Testis (tissue), 2 donors: ENCODE measurements at regions not wholly inside any gene's neighbourhood (a gene's known extent, or its start where the extent isn't known, plus 50 kb on each side); places are given as distances from the start of the nearest gene placed in this dataset.

Source experiments
- DNase-seq: peaks from one replicate; pipeline ENCODE4 v3.0.0-alpha.2; 2019
- H3K27ac ChIP-seq, 2 donors: fragments of 200-600 bp; sonication (generic); one replicate each; pipeline ENCODE4 v1.5.1; 2019
- H3K27me3 ChIP-seq: fragments of 200-600 bp; sonication (generic); one replicate; pipeline ENCODE4 v1.5.1; 2019
- H3K36me3 ChIP-seq: fragments of 200-600 bp; sonication (generic); one replicate; pipeline ENCODE4 v1.5.1; 2017; ENCODE audit warnings: low read depth; ENCODE audit errors: missing control alignments
- H3K4me1 ChIP-seq: fragments of 200-600 bp; sonication (generic); one replicate; pipeline ENCODE4 v1.5.1; 2019
- H3K4me3 ChIP-seq, 2 donors: fragments of 200-600 bp; sonication (generic); one replicate each; pipeline ENCODE4 v1.5.1; 2017 to 2019
- H3K9me3 ChIP-seq: fragments of 200-600 bp; sonication (generic); one replicate; pipeline ENCODE4 v1.5.1; 2017
- POLR2A ChIP-seq: fragments of 450-650 bp; IDR thresholded peaks from one replicate; pipeline ENCODE4 v1.6.1; 2017; ENCODE audit warnings: antibody characterized with exemption, mild to moderate bottlenecking, moderate library complexity
- WGBS, 2 donors: methylation state at CpG; one replicate each; pipeline ENCODE4 v1.1.5; 2018; 5-methylcytosine and 5-hydroxymethylcytosine counted together
- intact Hi-C: fragments of 100-400 bp; cut with DNase I; formaldehyde crosslinking; loops from one replicate; pipeline ENCODE4 v1.15.1; 2023; ENCODE audit warnings: low total_unique reads
- TF ChIP-seq, protein P1 (sequence below), 3 experiments: fragments of 450-650 bp in 2 of 3; fragments of 200-600 bp in 1 of 3; sonication (generic) in 1 of 3; IDR thresholded peaks; one replicate each; pipeline ENCODE4 v1.5.1; 2016 to 2019; ENCODE audit warnings: antibody characterized with exemption in 3 of 3, mild to moderate bottlenecking in 2 of 3, moderate library complexity in 1 of 3

GRCh38 chr10:16256336-16256735 lies 180.5 kb upstream of the PTER start:
- Histone ChIP-seq H3K27me3 (no peaks in the 10 kb centered on the region), H3K4me3 (no peak overlapping the region), H3K36me3 (no peaks in the 10 kb centered on the region), H3K4me1 (no peaks in the 10 kb centered on the region), H3K9me3 (no peaks in the 10 kb centered on the region), H3K27ac (no peak overlapping the region)
- WGBS, 2 donors = 86 to 89% methylated on average over 3 of the region's 3 CpGs
- TF ChIP-seq, protein P1, sequence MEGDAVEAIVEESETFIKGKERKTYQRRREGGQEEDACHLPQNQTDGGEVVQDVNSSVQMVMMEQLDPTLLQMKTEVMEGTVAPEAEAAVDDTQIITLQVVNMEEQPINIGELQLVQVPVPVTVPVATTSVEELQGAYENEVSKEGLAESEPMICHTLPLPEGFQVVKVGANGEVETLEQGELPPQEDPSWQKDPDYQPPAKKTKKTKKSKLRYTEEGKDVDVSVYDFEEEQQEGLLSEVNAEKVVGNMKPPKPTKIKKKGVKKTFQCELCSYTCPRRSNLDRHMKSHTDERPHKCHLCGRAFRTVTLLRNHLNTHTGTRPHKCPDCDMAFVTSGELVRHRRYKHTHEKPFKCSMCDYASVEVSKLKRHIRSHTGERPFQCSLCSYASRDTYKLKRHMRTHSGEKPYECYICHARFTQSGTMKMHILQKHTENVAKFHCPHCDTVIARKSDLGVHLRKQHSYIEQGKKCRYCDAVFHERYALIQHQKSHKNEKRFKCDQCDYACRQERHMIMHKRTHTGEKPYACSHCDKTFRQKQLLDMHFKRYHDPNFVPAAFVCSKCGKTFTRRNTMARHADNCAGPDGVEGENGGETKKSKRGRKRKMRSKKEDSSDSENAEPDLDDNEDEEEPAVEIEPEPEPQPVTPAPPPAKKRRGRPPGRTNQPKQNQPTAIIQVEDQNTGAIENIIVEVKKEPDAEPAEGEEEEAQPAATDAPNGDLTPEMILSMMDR (IDR thresholded peaks at IDR 0.05) = no peak
- TF ChIP-seq POLR2A = no peak
- no peak for DNase-seq
- intact Hi-C loops = no loop called here

DNA sequence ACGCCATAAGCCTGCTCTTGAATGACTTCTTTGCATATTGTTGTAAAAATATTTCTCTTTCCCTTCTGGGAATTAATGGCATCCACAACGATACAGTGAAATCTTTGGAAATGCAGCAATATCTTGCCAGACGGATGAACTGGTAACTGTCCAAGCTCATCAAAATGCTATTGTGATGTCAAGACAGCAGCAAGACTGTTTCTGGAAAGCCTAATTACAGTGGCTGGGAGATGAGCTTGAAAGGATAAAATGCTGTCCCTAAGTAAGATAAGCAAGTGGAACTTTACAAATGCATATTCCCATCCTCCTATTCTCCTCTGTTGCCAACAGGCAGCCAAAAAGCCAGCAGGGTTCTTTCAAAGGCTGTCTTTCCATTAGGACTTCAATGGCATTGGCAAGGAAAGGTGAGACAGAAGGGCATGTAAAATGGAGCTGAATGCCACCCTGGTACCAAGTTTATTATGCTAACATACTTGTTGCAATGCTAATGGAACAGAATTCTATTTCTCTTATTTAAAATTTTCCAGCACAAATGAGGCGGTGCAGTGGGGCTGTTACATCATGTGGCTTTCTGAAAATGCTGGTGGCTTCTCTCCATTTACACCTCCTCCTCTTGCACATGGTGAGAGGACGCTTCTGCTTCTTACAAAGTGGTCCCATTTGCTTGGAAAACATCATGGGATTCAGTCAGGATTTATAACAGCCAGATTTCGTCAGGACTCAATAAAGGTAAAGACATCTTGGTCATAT lies 178.3 kb upstream of the PTER start:
- DNase-seq = no peak
- WGBS, 2 donors = 75 to 77% methylated on average over 6 of the region's 6 CpGs

GRCh38 chr10:16259726-16260125 lies 177.1 kb upstream of the PTER start:
- Histone ChIP-seq H3K4me1 (no peaks in the 10 kb centered on the region), H3K36me3 (no peaks in the 10 kb centered on the region), H3K9me3 (no peaks in the 10 kb centered on the region), H3K4me3 (no peak overlapping the region), H3K27ac (no peak overlapping the region), H3K27me3 (no peaks in the 10 kb centered on the region)
- 37 to 52% methylated on average over 1 of the region's 1 CpG for WGBS, 2 donors
- intact Hi-C loops = no loop called here
- TF ChIP-seq POLR2A = no peak
- TF ChIP-seq, protein P1 (IDR thresholded peaks at IDR 0.05) = no peak
- no peak for DNase-seq

More for the DNA sequence above, 178.3 kb upstream of the PTER start:
- no peak overlapping the region for H3K27ac ChIP-seq
- H3K4me1 ChIP-seq = no peaks in the 10 kb centered on the region
- no peaks in the 10 kb centered on the region for H3K36me3 ChIP-seq
- H3K9me3 ChIP-seq = no peaks in the 10 kb centered on the region
- intact Hi-C loops = no loop called here
- H3K27me3 ChIP-seq = no peaks in the 10 kb centered on the region
- no peak for TF ChIP-seq POLR2A
- TF ChIP-seq, protein P1 (IDR thresholded peaks at IDR 0.05) = no peak
- no peak overlapping the region for H3K4me3 ChIP-seq

DNA sequence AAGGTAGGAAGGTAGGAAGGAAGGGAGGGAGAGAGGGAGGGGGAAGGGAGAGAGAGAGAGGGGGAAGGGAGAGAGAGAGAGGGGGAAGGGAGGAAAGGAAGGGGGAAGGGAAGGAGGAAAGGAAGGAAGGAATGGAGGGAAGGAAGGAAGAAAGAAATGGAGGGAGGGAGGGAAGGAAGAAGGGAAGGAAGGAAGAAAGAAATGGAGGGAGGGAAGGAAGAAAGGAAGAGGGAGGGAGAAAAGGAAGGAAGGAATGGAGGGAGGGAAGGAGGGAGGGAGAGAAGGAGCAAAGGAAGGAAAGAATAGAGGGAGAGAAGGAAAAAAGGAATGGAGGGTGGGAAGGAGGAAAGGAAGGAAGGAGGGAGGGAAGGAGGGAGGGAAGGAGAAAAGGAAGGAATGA lies 176.4 kb upstream of the PTER start:
- Histone ChIP-seq H3K27ac (no peak overlapping the region), H3K4me1 (no peaks in the 10 kb centered on the region), H3K9me3 (no peaks in the 10 kb centered on the region), H3K4me3 (no peak overlapping the region), H3K27me3 (no peaks in the 10 kb centered on the region), H3K36me3 (no peaks in the 10 kb centered on the region)
- DNase-seq = no peak
- intact Hi-C loops = no loop called here
- TF ChIP-seq, protein P1 (IDR thresholded peaks at IDR 0.05) = no peak
- no peak for TF ChIP-seq POLR2A

GRCh38 chr10:16271571-16271970 lies 165.2 kb upstream of the PTER start:
- intact Hi-C loops = no loop called here
- no peak for DNase-seq
- no peaks in the 10 kb centered on the region for H3K4me1 ChIP-seq
- 53 to 63% methylated on average over 1 of the region's 1 CpG for WGBS, 2 donors
- H3K36me3 ChIP-seq = no peaks in the 10 kb centered on the region
- H3K9me3 ChIP-seq = no peaks in the 10 kb centered on the region
- no peaks in the 10 kb centered on the region for H3K27me3 ChIP-seq
- TF ChIP-seq POLR2A = no peak
- TF ChIP-seq, protein P1 (IDR thresholded peaks at IDR 0.05) = no peak
- no peak overlapping the region for H3K27ac ChIP-seq
- H3K4me3 ChIP-seq = no peak overlapping the region
